HUES48 (cell line): ENCODE measurements at regions not wholly inside any gene's neighbourhood (a gene's known extent, or its start where the extent isn't known, plus 50 kb on each side); places are given as distances from the start of the nearest gene placed in this dataset.

Experiments used
- H3K27ac ChIP-seq: one replicate; pipeline ENCODE4 v1.7.0; 2013; ENCODE audit warnings: low read depth, low read length, inconsistent platforms
- H3K27me3 ChIP-seq: 2 replicates; pipeline ENCODE4 v1.6.1; 2013; ENCODE audit warnings: mild to moderate bottlenecking, low read length; ENCODE audit not compliant: control insufficient read depth, insufficient read depth
- H3K36me3 ChIP-seq: 2 replicates; pipeline ENCODE4 v1.6.1; 2013; ENCODE audit warnings: low read length; ENCODE audit not compliant: control insufficient read depth, insufficient read depth
- H3K4me1 ChIP-seq: 2 replicates; pipeline ENCODE4 v1.6.1; 2013; ENCODE audit warnings: mild to moderate bottlenecking, low read length; ENCODE audit not compliant: control insufficient read depth, insufficient read depth
- H3K4me3 ChIP-seq: 2 replicates; pipeline ENCODE4 v1.5.1; 2013; ENCODE audit warnings: mild to moderate bottlenecking, low read depth, low read length
- H3K9ac ChIP-seq: 2 replicates; pipeline ENCODE4 v1.6.1; 2013; ENCODE audit warnings: mild to moderate bottlenecking, low read depth, low read length, moderate library complexity
- H3K9me3 ChIP-seq: 2 replicates; pipeline ENCODE4 v1.6.1; 2013; ENCODE audit warnings: low read length; ENCODE audit not compliant: control insufficient read depth, insufficient read depth

DNA sequence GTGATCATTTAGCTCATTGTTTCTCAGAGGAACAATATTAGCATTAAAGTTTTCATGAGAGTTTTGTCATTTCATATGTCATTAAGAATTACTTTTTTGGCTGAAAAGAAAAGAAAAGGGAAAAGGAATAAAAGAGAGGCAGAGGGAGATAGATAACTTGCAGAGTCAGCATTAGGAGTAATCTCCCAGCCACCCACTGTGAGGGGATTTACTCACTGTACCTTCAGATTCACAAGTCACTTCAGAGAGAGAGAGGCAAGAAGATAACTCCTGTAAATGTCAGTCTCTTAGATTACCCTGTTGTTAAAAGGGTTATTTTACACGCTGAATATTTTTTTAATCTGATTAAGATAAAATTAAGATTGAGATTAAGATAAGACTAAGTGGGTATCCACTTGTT, 125.2 kb downstream of the POU4F1 start:
- Histone ChIP-seq H3K9ac (no peak overlapping the region), H3K27me3 (no peaks in the 10 kb centered on the region), H3K9me3 (no peaks in the 10 kb centered on the region), H3K4me1 (no peaks in the 10 kb centered on the region), H3K36me3 (no peaks in the 10 kb centered on the region), H3K27ac (no peak overlapping the region), H3K4me3 (no peak overlapping the region)

DNA sequence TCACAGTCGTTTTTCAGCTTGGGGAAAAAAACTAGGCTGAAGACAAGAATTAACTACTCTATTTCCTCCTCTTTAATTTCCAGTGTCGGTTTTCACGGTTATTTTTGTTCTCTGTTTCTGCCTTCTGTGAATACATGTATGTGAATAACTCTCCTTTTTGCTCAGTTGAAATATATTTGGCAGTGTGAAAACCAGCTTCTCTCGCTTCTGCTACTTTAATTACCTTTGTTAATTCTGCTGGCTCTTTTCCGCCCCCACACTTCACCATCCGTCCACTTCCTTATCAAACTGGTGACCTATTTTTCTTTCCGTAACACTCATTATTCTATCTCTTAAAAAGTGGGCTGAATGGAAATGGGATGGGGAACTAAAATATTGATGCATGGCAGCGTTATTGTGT, 126.4 kb downstream of the POU4F1 start:
- Histone ChIP-seq H3K27ac (no peak overlapping the region), H3K36me3 (no peaks in the 10 kb centered on the region), H3K9me3 (no peaks in the 10 kb centered on the region), H3K4me1 (no peaks in the 10 kb centered on the region), H3K4me3 (no peak overlapping the region), H3K27me3 (no peaks in the 10 kb centered on the region), H3K9ac (no peak overlapping the region)

DNA sequence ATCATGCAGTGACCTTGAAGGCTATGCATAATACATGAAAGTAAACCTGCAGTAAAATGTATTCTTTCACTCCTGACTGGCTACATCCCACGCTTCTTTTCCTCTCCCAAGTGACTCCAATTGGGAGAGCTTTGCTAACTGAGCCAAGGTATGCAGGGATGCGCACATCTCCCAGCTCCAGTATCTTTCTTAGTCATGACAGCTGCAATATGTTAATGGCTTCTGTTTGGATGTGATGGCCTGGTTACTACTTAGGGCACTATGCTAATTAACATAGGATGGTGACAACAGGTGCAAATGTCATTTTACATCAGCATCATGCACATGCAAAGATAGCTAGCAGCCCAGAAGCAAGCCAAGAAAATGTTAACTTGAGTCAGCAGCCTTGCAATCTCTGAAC, 134.7 kb downstream of the POU4F1 start:
- no peak overlapping the region for H3K9ac ChIP-seq
- no peak overlapping the region for H3K27ac ChIP-seq

DNA sequence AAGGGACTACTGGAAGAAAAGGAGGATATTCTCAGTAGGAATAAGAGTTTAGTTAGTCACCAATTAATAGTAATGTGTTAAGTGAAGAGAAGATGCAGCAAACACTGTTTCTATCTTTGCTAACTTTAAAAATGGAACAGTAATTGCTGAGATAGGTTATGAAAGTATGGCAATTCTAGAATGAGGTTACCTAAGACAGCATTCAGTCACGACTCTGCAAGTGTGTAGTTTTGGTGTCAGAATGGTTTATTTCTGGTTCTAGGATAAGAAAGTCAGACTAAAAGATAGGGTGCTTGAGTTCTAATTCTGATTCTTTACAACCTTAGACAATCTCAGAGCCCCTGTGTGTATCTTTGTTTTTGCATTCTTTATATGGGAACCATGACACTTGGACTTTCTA, 138.1 kb downstream of the POU4F1 start:
- Histone ChIP-seq H3K36me3 (no peaks in the 10 kb centered on the region), H3K4me1 (0 out of 2 replicates have a peak, but pooled peaks cover 5% of the 10 kb centered on the region), H3K9me3 (no peaks in the 10 kb centered on the region), H3K27me3 (no peaks in the 10 kb centered on the region), H3K9ac (no peak overlapping the region), H3K27ac (no peak overlapping the region), H3K4me3 (no peak overlapping the region)

More for the DNA sequence above, 134.7 kb downstream of the POU4F1 start:
- no peaks in the 10 kb centered on the region for H3K27me3 ChIP-seq
- H3K4me3 ChIP-seq = no peak overlapping the region
- no peaks in the 10 kb centered on the region for H3K9me3 ChIP-seq
- 0 out of 2 replicates have a peak, but pooled peaks cover 5% of the 10 kb centered on the region for H3K4me1 ChIP-seq
- H3K36me3 ChIP-seq = no peaks in the 10 kb centered on the region

DNA sequence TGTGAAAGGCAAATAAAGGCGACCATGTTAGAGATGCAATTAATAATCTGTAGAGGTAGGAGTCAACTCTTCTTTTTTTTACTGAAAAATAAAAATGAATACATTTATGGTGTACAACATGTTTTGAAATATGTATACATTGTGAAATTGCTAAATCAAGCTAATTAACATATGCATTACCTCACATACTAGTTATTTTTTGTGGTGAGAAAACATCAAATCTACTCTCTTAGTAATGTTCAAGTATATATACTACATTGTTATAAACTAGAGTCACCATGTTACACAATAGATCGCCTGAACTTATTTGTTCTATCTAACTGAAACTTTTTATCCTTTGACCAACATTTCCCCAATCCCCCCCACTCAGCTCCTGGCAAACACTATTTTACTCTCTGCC, 143.2 kb downstream of the POU4F1 start:
- Histone ChIP-seq H3K9me3 (no peaks in the 10 kb centered on the region), H3K27me3 (no peaks in the 10 kb centered on the region), H3K4me3 (no peak overlapping the region), H3K9ac (no peak overlapping the region), H3K4me1 (no peaks in the 10 kb centered on the region), H3K27ac (no peak overlapping the region), H3K36me3 (no peaks in the 10 kb centered on the region)

DNA sequence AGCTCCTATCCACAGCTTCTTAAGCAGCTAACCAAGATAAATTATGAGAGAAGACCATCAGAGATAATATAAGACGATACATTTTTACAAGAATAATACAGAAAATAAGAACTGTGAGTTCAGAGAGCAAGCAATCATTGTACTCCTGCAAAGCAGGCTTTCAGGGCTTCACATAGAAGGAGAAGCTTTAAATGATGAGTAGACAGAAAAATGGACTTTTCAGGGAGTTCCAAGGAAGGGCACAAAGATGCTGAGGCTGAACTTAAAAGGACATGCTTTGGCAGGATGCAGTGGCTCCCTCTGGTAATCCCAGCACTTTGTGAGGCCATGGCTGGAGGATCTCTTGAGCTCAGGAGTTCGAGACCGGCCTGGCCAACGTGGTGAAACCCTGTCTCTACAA, 159.5 kb downstream of the POU4F1 start:
- Histone ChIP-seq H3K9me3 (no peaks in the 10 kb centered on the region), H3K27me3 (no peaks in the 10 kb centered on the region), H3K36me3 (no peaks in the 10 kb centered on the region), H3K9ac (no peak overlapping the region), H3K4me3 (no peak overlapping the region), H3K27ac (no peak overlapping the region), H3K4me1 (no peaks in the 10 kb centered on the region)

DNA sequence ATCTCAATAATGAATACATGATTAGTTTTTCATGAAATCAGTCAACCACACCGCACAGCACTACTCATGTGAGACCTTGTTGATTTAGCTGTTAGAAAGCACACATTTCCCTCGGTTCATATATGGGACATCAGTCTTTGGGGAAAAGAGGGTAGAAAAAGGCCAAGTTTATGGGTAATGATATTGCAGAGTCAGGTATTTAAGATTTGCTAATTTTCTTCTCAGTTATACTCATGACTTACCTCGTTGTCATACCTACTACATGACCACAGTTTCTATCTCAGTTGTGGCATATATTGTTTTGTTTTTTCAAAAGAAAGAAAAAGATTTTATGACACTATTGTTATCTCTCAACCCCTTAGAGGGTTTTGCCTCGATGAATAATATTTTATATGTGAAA, 165.6 kb downstream of the POU4F1 start:
- H3K4me3 ChIP-seq = no peak overlapping the region
- H3K9ac ChIP-seq = no peak overlapping the region
- no peaks in the 10 kb centered on the region for H3K36me3 ChIP-seq
- H3K9me3 ChIP-seq = no peaks in the 10 kb centered on the region
- H3K4me1 ChIP-seq = no peaks in the 10 kb centered on the region
- H3K27ac ChIP-seq = no peak overlapping the region
- no peaks in the 10 kb centered on the region for H3K27me3 ChIP-seq

DNA sequence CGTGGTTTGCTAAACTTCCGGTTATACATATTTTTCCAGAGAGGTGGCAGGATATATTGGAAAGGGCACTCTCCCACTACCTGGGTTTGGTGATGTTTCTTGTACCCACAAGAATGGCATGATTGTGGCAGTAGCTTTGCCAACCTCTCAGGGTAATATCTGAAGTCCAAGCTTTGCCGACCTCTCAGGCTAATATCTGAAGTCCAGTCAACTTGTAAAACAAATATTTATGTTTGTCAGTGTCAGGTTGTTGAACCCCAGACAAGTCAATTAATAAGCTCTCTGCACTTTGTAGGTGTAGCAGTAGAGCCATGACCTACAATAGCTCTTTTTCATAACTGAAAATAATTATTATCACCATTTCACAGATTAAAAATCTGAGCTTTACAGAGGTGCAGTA, 167.0 kb downstream of the POU4F1 start:
- H3K9ac ChIP-seq = no peak overlapping the region
- H3K4me3 ChIP-seq = no peak overlapping the region
- no peaks in the 10 kb centered on the region for H3K4me1 ChIP-seq
- H3K27ac ChIP-seq = no peak overlapping the region
- no peaks in the 10 kb centered on the region for H3K9me3 ChIP-seq
- H3K36me3 ChIP-seq = no peaks in the 10 kb centered on the region
- H3K27me3 ChIP-seq = no peaks in the 10 kb centered on the region

DNA sequence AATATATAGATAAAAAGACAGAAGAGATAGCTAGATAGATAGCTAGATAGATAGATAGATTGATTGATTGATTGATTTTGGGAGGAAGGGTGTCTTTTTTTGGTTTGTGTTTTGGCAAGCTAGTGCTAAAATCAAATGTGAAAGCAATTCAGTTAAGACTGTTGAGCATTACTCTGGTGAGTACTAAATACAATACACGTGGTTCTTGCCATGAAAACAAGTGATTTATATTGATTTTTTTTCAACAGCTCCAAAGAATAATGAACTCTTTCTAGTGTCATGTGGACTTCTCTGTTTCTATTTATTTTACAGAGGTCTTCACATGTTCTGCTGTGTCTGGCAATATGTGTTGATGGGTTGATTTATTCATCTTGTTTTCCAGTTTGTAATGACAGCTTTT, 172.0 kb downstream of the POU4F1 start:
- Histone ChIP-seq H3K9ac (no peak overlapping the region), H3K27me3 (no peaks in the 10 kb centered on the region), H3K36me3 (no peaks in the 10 kb centered on the region), H3K4me3 (no peak overlapping the region), H3K9me3 (no peaks in the 10 kb centered on the region), H3K27ac (no peak overlapping the region), H3K4me1 (peaks cover 20% of the 10 kb centered on the region)

DNA sequence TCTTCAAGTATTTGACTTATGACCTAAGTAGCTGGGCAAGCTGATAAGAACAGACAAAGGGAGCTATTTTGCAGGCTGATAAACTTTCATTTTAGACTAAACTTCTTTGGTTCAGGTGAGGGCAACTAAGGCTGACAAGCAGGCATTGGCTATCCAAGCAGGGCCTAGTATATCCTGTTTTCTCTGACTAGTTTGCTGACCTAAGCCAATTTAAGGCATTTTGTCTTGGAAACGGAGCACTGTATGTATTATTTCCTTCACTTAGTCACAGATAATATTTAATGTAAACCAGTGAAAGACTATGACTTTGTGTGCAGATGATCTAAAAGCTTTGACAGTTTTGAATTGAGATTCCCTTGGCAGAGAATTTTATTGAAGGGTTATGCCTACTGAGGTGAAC, 172.5 kb downstream of the POU4F1 start:
- Histone ChIP-seq H3K4me1 (peaks cover 20% of the 10 kb centered on the region), H3K36me3 (no peaks in the 10 kb centered on the region), H3K27me3 (no peaks in the 10 kb centered on the region), H3K4me3 (no peak overlapping the region), H3K9ac (no peak overlapping the region), H3K9me3 (no peaks in the 10 kb centered on the region), H3K27ac (peak overlapping the region; percentile 35)

DNA sequence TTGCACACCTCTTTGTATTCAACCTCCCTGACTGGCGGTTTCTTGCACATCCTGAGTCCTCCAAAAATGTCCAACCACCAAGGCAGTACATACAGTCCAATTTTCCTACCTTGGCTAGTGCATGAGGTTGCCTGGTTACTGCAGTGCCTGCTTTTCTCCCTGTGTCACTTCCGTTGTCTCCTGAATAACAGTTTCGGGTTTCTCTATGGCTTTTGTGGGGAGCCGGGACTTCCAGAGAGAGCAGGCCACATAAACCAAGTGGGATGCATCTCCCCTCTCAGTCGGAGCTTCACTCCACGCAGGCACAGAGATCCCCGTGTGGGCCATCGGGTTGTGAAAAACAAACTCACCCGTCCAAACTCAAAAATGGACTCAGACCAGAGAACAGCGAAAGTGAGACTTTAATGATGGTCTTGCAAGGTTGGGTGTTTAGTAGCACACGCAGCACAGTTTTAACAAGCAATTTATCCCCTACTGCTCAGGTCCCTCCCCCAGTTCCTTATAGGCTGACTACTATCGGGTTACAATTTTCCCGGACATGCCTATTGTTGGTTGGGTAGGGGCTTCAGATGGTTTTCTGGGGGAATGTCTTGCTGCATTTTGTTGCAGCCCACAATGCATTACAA, 173.1 kb downstream of the POU4F1 start:
- H3K4me3 ChIP-seq = peak overlapping the region; percentile 38; the same call in 1 of the 2 replicates
- peaks cover 20% of the 10 kb centered on the region for H3K4me1 ChIP-seq
- no peak overlapping the region; the same call in 1 of the 2 replicates for H3K9ac ChIP-seq
- no peaks in the 10 kb centered on the region for H3K27me3 ChIP-seq
- peak overlapping the region; percentile 47 for H3K27ac ChIP-seq
- no peaks in the 10 kb centered on the region for H3K36me3 ChIP-seq
- no peaks in the 10 kb centered on the region for H3K9me3 ChIP-seq
